Colon (tissue), 2 donors: ENCODE measurements at regions not wholly inside any gene's neighbourhood (a gene's known extent, or its start where the extent isn't known, plus 50 kb on each side); places are given as distances from the start of the nearest gene placed in this dataset.
"Not testable (repeated sequence)": the region's sequence is repeated elsewhere in the genome, so short reads cannot be mapped to it uniquely, and the experiment has no call there.

Experiments
- FAIRE-seq: peaks from 2 replicates; lab custom pipeline; 2012; peaks lifted over from hg19 to GRCh38; lab: Jason Lieb, UNC
- donor health status: control.
- donor health status: control.

DNA sequence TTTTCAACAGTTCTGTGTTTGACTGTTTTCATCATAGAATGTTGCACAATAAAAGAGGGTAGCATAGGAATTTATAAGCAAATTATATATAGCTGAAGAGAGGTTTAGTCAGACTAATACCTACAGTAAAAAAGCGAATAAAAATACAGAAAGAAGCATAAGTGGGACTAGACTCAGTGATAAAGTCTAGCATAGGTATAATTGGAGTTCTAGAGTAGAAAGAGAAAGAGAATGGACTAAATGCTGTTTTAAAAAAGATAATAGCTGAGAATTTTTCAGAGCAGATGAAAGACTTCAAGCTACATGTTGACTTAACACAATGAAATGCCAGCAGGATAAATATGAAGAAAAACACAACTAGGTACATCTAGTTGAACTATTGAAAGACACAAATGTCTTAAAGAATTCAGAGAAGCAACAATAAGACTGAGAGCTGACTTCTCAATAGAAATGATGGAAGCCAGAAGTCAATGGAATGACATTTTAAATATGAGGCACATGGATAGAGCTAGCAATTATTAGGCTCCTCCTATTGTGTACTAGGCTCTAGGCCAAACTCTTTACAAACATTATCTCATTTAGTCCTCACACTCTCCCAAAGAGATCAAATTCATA, 573.9 kb downstream of the ZNF608 start:
- no peak for FAIRE-seq

DNA sequence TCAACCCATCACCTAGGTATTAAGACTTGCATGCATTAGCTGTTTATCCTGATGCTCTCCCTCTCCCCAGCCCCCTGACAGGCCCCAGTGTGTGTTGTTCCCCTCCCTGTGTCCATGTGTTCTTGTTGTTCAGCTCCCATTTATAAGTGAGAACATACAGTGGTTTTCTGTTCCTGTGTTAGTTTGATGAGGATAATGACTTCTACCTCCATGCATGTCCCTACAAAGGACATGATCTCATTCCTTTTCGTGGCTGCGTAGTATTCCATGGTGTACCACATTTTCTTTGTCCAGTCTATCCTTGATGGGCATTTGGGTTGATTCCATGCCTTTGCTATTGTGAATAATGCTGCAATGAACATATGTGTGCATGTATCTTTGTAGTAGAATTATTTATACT, 578.3 kb downstream of the ZNF608 start:
- FAIRE-seq = not testable (repeated sequence)

DNA sequence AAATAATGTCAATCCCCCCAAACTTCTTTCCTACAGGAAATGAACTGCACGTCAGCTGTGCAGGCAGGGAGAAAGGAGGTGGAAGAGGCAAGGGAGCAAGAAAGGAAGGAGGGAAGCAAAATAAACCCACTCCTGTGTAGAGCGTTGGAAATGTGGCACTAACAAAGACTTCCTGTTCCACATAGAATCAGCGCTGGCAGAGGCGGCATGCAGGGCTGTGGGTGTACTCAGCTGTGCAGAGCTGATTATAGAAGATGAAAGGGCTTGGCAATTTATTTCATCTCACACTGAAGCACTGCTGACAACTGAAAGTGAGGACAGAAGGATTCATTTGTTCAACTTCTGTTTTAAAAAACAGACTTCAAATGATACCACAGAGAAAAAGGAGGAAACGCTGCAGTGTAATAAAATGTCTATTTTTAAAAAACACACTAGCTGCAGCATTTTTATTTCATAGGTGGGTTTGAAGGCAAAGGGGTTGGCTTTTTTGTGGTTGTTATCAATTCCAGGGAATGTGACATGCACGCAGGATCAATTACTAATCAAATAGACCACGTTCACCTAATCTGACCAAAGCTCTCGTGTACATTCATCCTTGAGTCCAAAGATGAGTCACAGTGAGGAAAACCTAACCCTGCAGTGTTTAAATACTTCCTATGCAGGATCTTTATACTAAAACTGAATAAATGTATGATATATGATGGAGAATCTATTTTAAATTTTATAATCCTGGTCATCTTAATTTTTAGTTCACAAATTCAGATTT, 583.5 kb downstream of the ZNF608 start:
- FAIRE-seq = no peak

DNA sequence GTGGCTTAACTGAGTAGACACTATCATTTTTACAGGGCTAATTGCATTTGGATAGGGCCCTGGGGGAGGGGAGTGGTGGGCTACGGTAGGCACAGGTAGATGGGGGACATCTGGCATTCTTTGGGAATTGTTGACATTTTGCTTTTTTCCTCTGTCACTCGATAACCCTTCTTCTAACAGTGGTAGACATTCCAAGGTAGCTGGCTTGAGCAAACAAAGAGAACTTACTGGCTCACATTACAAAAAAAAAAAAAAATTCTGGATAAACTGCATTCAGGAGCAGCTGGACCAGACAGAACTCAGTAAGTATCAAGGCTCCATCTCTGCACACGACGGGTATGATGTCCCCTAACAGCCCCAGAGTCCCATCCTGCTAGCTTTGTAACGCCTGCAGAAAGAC, 585.2 kb downstream of the ZNF608 start:
- no peak for FAIRE-seq

DNA sequence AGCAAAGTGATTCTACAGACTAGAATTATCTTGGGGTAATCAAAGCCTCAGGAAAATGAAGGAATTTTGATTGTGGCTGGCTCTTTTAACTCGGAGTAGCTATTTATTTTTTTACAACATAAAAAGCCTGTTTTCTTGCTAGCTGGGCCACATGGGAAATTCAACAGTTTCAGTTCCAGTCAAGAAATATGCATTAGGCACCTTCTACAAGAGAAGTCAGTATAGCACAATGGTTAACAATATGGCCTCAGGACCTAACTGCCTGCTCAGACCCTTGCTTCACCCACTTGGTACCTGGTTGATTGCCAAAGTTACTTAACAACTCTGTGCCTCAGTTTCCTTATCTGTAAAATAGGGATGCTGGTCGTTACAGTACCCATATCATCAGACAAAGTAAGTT, 586.2 kb downstream of the ZNF608 start:
- FAIRE-seq = no peak

DNA sequence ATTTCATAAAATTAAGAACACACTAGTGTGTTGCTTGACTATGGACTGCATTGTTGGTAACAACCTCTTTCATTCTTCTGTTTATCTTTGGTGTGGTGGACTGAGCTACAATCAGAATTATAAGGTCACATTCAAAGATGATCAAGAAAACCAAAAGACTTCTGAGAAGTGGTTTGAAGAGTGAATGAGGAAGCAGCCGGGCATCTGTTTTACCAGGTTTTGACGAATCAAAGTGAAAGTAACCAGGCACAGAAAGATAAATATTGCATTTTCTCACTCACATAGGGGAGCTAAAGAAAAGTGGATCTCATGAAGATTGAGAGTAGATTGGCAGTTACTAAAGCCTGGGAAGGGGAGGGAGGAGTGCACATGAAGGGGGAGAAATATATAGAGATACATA, 589.1 kb downstream of the ZNF608 start:
- no peak for FAIRE-seq

DNA sequence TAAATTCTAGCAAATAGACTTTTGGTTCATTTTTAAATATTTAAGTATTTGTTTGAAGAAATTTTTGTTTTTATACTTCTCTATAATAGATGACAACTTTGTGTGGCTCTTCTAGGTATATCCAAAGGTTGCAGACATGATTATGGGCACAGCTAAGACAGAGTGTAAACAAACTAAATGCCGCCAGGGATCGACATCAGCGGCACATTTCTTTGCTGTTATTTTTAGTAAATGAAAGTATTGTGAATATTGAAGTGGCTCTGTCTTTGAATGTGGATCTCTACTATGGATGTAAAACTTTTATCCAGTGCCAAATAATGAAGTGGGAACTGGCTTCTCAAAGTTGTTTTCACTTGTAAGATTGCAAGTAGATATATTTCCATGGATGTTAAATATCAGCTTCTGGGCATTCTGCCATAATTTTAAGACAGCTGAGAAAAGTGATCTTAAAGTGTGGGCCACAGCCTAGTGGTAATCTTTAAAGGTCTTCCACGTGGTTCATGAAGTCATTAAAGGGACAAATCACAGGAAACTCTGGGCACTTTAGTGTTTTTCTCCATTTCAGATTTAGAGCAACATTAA, 589.9 kb downstream of the ZNF608 start:
- FAIRE-seq = no peak

DNA sequence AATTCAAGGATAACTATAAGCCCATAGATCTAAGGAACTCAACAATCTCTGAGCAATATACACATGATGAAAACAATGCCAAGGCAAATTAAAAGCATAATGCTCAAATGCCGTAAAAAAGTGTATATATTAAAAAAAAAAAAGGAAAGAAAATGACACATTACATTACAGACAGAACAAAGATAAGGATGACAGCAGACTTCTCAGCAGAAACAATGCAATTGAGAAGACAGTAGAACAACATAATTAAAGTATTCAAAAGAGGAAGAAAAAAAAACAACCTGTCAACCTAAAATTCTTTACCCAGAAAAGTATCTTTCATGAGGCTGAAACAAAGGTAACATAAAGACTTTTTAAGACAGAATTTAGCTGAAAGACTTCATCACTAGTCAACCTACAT, 591.7 kb downstream of the ZNF608 start:
- FAIRE-seq = no peak

DNA sequence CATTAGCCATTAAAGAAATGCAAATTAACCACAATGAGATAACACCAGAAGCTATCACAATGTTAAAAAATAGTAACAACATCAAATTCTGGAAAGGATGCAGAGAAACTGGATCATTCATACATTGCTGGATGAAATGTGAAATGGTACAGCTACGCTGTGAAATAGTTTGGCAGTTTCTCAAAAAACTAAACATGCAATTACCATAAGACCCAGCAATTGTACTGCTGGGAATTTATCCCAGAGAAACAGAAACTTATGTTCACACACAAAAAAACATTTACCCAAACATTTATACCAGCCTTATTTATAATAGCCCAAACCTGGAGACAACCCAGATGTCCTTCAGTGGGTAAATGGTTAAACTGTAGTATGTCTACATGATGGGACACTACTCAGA, 592.9 kb downstream of the ZNF608 start:
- no peak for FAIRE-seq

DNA sequence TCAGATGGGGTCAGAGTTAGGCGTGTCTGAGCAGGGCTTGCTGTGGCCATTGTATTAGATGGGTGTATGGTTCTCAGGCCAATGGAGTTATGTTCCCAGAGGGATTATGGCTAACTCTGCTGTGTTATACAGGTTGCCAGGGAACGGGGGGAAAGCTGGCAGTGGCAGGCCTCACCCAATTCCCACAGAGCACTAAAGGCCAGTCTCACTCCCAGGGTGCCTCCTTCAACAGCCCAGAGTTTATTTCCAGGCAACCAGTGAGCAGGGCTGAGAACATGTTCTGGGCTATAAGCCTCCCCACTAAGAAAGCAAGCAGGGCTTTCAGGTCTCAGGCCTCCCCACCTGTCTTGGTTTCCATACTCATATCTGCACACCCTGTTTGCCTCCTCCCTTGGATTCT, 597.9 kb downstream of the ZNF608 start:
- FAIRE-seq = no peak

DNA sequence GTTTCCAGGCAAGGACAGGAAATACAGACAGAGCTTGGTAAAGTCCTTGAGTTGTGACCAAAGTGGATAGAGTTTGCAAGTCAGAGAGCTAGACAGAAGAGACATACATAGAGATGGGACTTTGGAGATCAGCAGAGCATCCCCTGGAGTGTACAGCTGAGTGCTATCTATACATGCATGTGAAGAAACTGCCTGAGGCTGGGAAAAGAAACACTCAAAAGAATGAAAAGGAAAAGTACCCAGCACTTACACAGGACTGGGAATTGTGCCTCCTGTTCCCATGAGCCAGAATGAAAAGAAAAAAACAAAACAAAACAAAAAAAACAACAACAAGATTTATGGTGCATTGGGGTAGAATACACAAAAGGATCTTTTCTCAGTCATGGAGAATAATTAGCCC, 606.4 kb downstream of the ZNF608 start:
- no peak for FAIRE-seq

DNA sequence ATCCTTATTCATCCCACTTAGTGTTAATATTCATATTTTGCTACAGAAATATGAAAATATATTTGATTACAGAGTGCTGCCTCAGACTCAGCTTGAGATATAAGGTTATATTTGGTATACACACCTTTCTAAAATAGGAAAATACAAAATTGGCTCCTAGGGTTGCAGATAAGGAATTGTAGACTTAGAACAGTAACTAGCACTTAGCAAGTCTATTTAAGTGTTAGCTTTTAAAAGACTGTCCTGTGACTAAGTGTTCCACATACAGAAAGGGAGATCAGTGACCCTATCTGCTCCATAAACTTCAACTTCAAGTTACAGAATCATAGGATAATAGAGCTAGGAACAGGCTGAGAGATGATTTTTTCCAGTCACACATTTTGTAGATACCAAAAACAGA, 607.0 kb downstream of the ZNF608 start:
- FAIRE-seq = no peak

DNA sequence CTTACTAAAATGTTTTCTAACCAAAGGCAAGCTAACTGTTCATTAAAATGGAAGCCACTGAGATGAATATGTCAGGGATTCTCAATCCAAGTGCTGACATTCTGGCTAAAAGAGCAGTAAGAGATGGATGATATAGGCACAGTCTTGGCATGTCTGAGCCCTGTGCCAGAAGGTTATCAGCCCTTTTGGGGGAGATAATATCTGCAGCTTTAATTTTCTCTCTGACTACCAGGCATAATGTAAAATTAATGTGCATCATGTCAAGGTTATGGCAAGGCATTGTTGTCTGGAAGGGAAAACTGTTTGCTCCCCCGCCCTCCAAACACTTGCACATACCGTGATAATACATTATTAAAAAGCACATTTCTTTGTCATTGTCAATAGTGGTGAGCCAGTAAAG, 609.8 kb downstream of the ZNF608 start:
- no peak for FAIRE-seq

DNA sequence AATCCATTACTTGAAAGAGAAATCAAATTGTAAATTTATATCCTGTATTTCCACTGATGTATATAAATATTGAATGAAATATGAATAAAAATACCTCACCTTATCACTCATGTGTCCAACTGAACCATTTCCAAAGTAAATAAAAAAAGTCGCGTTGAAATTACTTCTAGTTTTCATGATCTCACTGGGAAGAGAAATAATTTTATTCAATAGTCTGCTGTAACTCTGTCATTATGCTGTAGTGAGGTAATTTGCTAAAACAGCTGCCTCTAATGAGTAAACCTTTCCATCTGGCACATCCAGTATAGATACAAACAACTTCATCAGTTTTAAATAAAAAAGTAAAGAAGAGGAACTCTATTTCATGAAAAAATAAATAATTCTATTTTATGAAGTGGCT, 611.5 kb downstream of the ZNF608 start:
- FAIRE-seq = no peak

DNA sequence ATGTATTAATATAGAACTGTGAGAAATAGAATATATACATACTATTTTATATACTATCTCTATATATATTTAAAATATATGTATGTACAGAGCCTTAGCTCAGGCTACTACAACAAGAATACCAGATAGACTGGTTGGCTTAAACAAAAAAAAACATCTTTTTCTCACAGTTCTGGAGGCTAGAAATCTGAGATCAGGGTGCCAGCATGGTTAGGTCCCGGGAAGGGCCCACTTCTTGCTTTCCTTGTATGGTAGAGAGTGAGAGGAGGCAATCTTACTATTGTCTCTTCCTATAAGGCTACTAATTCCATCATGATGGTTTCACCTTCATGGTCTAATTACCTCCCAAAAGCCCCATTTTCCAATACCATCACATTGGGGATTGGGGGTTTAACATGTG, 613.0 kb downstream of the ZNF608 start:
- FAIRE-seq = no peak

DNA sequence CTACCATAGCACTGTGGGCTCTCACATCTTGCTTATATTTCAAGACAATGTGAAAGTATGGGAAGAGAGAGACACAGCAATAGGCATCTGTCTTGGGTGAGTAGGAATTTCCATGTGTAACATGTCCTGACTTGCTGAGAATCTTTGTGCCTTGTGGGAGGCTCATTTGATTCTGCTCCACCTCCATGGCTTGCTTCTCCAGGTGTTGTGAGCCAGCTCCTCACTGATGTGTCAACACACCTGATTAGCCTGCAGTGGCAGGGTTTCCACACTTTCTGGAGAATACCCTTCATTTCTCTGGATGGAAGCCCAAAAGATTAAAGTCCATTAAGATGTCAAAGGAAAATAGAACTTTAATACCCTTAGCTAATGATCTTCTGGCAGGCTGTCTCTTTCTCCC, 613.6 kb downstream of the ZNF608 start:
- FAIRE-seq = no peak

DNA sequence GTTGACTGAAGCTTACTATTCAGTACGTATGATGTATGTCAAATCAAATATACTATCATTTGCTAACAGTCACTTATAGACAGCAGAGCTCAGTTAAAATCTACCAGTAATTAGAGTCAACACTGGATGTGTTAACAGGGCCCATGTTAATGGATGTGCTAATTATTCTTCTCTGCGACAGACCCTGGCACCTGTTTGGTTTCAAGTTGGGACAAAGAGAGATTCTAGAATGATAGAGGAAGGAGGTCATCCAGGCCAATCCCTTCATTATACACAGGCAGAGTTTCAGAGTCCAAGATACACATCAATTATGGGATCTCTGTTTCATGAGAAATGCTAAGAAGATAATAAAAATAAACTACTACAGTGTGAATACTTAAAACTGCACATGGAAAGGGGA, 615.0 kb downstream of the ZNF608 start:
- FAIRE-seq = no peak

DNA sequence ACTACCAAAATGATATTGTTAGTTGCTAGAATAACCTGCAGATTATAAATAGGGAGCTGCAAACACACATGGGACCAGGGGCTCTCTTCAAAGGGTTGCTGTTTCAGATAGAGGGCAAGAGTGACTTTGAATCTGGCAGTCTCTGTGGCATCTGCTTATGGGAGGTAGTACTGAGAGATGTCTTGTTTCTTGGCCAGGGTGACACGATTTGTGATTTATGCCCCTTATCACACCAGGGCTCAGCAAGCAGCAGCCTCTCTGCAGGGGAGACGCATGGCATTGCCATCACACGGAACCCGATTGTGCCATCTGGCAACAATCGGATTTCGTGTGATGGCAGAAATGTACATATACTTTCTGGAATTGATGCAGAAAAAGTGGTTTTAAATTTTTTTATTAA, 615.6 kb downstream of the ZNF608 start:
- FAIRE-seq = no peak

DNA sequence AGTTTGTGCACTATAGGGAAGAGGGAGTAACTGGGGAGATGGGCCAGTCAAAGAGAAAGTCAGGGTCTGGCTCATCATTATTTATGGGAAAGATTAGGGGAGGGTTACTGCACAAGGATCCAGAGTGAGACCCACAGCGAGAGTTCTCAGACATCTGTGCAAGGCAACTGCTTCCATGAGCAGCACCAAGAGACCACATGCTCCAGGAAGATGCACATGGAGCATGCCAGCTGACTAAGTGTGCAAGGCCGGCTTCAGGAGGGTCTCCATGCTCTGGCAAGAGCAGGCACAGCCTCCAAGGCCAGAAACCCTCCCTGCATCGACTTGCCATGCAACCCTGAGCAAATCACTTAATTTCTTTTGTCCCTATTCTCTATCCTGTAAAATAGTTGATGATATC, 616.9 kb downstream of the CSNK1G3 start:
- FAIRE-seq = no peak

DNA sequence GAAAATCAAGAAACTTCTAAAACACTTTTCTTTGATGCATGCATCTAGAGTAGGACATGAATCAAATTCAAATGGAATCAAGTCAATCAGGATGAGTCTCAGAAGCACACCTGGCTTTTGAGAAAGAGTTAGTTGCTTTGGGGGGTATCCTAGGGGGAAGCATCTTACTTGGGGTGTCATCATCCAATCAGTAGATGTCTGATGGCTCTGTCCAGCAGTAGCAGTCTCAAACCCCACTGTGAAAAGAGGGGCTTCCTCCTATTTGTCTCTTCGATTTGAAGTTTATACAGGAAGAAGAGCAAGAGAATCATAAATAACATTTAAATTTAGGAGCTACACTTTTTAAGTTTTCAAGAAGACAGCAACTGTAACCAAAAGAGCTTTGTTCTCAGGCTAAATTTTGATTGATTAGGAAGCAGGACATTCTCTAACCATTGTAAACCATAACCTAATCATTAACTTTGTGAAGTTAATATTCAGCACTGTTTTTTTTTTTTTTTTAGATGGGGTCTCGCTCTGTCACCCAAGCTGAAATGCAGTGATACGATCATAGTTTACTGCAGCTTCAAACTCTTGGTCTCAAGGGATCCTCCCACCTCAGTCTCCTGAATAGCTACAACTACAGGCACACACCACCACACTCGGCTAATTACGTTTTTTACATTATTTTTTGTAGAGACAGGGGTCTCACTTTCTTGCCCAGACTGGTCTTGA, 614.7 kb downstream of the CSNK1G3 start:
- no peak for FAIRE-seq

DNA sequence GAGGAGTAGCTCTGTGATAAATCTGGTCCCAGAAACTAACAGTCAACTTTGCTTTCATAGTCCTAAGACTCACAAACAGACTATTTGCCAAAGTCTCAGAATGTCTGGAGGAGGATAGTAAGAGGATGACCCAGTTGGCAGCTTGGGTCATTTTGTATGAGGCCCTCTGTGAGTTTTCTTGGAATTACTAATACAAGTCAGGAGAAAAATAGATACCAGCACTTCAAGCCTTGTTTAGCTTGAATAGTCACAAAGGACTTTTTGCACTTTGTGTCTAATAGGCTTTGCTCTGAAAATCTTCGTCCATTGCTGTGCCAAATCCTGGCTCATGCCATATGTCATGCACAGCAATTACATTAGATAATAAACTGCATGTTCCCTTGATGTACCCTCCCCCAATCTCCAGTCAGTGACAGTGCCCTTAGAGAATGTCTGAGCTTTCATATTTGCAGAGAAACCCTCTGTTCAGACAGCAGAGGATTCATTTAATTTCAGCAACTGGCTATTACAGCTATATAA, 612.8 kb downstream of the CSNK1G3 start:
- FAIRE-seq = no peak

DNA sequence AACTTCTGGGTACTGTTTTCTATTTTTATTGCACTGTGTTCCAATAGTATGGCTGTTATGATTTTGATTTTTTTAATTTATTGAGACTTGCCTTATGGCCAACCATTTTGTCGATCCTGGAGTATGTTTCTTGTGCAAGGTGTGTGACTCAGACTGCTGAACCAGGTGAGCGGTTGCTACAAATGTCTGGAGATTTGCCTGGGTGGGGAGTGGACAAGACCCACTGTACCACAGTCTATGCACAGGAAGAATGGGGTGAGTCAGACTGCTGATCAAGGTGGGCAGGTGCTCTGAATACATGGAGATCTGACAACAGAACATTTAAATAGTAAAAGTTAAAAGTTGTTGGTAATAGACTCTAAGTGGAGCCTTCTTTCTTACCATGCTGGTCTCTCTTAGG, 609.2 kb downstream of the CSNK1G3 start:
- FAIRE-seq = no peak

DNA sequence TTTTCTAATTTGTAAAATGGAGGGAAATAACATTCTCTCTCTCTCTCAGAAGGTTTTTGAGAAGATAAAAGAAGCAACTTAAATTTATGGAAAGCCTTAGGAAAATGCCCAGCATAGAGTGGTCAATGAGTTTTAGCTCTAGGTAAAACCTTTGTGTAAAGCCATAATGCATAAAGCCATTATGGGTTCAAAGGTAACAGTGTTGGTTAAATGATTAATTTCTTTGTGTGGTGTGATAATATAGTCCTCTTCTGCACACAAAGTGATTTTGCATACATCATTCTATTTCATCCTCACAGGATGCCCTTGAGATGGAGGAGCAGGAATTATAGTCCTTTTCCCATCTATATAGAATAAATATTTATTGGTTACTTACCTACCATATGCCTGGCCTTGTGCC, 602.9 kb downstream of the CSNK1G3 start:
- FAIRE-seq = no peak
